NCI-H524 treated with DMSO at 0.1 percent for 48 hours (cell line): ENCODE measurements at regions not wholly inside any gene's neighbourhood (a gene's known extent, or its start where the extent isn't known, plus 50 kb on each side); places are given as distances from the start of the nearest gene placed in this dataset.
"Not testable (repeated sequence)": the region's sequence is repeated elsewhere in the genome, so short reads cannot be mapped to it uniquely, and the experiment has no call there.

Experiments used
- DNase-seq: peaks from one replicate; lab custom pipeline; 2025; lab: John Stamatoyannopoulos, UW

DNA sequence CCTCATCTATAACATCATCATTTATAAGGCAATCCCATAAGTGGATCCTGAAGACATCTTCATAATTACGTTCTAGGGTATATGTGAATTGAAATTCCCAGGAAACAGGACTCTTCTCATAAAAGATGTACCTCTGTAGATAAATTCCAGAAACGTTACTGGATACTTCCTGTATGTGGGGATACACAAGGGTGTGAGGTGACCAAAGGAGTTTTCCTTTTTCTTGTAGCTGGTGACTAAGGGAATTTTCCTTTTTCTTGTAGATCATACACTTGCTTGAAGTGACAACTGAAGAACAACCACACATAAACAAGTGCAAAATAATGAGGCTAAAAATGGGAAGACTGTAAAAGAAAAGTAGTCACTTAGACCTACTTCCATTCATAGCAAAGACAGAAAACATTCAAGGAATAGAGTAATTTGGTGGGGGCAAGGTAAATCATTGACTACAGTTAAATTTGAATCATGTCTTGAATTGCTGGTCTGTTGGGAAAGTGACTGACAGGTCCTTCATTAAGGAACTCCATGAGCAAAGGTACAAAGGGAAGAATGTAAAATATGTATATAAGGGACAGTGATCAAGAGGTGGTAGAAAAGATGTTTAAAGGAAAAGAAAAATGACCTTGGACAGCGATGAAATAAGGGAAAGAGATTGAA, 53.2 kb upstream of the UBE2E3 start:
- DNase-seq = no peak

DNA sequence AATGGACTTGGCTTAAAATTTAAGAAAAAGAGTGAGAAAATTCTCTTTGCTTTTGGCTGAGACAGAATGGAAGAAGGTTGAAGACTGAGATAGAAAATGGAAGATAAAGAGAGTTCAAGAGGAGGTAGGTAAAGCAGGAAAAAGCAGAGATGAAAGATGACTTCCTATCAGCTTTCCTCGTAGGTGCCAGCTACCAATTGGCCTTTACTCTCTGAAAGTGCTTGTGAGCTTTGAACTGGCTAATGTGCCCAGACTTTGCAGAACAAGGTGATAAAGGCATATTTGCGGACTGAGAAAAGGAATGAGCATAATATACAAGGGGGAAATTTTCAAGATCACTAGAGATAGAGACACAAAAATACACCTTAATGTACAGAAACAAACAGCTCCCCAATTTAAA, 54.7 kb upstream of the UBE2E3 start:
- no peak for DNase-seq

DNA sequence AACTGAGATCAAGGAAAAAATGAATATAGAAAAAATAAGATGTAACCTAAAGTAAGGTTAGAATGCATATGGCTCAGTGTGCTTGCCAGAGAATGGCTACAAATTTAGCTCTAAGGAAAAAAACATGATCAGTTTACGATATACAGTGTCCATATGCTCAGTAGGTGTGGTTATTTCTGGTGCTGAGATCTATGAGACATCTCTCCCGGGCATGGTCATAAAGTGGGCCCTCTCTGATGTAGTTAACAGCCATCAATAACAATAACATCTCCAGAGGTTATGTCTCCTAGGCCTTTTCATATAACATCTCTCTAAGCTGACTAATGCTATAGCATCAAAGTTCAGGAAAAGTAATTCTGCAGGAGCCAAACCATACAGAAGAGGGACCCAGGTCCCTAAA, 56.3 kb upstream of the UBE2E3 start:
- DNase-seq = no peak

DNA sequence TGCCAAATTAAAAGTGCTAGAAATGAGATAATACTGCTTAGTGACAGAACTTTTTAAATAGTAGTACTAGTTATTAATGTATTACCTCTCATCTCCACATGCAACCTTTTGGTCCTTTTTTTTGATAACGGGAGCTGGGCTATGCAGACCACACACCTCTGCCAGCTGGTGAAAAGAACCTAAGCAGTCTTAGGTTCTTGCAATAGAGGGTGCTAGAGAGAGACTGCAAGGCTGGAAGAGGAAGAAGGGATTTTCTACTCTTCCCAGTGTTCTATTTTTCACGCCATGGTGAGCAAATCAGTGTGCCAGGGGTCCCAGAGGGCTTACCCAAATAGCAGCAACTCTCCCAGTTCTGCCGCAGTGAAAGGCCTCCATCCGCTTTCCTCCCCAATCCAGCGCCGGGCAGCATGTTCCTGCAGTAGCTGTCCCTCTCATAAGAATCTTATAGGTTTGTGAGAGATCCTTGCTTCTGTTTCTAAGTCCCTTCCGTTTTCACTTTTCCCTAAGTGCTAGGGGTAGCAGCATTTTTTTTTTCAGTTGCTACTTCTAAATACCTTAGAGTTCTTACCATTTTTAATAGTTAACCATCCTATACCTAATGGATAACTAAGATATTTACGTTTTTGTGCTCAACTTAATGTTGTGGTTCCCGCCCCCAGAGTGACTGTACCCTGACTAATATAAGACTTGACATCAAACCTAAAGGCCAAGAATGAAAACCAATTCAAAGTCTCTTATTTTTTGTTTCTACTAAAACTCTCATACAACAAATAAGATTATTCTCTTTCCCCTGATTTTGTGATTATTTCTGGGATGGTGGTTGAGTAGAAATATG, 69.4 kb upstream of the UBE2E3 start:
- no peak for DNase-seq

DNA sequence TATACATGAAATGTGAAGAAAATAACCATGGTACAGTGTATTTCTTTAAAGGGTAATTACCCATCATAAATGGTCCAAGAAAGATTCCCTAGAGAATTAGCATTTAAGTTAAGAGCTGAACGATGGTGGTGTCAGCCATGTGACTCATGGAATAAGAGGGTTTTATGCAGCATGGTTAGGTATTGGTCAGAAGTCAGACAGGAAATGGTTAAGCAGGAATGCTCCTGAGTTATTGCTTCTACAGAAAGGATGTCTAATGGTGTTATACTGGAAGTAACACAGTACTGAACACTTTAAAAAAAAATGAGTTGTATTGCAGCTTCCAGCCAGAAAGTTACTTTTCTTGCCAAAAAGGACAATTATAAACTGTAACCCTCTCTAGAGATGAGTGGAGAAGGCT, 72.7 kb upstream of the UBE2E3 start:
- DNase-seq = no peak

DNA sequence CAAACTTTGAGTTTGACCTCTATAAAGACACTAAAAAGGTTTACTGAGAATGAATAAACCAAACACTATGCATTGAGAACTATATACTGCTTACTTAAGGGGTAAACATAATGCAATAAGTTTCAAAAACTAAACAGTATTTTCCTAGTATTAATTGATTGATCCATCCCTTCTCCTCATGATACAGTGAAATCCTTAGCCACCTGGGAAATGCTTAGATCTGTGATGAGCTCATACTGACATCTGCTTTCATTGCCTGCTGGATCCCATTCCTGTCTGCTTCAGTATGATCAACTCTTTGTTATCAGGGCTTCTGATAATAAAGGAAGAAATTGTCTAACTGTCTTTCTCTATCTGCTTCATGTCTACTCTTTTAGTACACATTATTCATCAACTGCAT, 74.9 kb upstream of the UBE2E3 start:
- DNase-seq = peak; percentile 19

DNA sequence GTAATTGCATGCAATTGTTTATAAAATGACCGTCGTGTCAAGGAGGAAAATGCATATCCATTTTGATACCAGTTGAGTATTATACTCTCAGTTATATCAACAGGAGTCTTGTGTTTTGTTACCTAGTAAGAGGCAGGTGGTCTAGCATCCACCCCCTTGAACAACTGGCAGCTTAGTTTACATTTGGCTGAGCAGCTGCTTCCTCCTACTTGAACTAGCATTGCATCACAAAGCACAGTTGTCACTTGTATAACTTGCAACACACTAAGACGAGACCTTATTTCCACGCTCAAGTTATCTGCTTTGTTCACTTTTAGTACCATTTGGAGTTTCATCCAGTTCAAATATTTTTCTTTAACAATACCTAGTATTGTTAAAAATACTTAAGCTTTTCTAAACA, 75.4 kb upstream of the UBE2E3 start:
- peak; percentile 70 for DNase-seq

DNA sequence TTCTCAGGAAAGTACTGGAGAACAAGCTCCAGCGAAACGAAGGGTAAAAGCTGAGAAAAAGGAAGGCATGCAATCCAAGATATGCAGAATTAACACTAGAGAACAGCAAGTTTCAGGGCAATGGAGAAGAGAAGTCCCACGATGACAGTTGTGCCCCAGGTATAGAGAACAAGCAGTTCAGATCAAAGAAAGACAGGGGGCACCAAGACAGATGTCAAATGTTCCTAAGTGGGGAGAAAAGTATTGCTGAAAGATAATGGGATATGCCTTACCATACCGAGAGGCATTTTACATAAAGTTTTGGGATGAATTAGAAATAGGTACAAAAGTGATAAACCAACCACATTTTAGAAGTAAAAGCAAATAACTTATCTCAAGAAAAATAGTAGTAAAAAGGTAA, 79.1 kb upstream of the UBE2E3 start:
- no peak for DNase-seq

DNA sequence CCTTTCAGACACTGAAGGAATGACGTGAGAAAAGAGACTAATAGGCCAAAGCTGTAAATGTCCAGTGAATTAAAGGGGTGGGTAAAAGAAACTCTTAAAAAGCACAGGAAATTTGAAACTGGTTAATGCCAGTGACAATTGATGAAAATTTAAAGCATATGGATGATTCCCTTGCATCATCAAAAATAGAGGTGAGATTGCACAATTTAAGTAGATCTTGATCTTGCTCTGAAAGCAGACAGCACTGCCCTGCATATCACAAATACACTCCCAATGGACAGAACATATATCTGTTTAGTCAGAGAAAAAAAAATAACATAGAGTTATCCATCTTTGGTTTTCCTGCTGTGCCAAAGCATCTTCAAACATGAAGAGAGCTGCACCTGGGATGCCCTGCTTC, 86.7 kb upstream of the UBE2E3 start:
- DNase-seq = no peak

DNA sequence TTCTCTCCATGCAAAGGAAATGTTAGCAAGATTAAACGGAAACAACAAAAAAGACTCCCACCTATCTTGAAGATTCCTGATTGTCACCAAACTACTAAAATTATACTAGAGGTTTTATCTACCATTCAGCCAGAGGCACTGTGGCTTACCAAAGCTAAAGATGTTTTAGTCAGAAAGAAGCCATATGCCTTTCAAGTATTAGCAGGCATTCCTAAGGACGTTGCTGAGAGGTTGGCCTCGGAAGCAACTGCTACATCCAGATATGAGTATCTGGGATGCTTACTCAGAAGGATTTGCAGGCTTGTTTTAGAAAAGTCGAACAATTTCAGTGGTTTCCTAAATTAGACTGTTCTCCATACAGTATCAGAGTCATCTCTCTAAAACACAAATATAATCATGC, 88.3 kb upstream of the UBE2E3 start:
- DNase-seq = no peak

DNA sequence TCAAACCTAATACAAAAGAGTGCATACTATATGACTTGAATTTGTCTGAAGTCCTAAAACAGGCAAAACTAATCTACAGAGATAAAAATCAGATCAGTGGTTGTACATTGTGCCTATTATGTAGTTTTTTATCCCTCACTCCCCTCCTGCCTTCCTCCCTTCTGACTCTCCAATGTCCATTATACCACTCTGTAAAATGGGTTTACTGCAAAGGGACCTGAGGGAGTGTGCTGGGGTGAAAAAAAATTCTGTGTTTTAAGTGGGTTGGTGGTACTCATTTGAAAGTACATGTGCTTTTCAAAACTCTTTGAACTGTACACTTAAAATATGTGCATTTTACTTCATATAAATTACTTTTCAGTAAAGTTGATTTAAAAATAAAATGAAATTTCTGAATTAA, 89.0 kb upstream of the UBE2E3 start:
- DNase-seq = no peak

DNA sequence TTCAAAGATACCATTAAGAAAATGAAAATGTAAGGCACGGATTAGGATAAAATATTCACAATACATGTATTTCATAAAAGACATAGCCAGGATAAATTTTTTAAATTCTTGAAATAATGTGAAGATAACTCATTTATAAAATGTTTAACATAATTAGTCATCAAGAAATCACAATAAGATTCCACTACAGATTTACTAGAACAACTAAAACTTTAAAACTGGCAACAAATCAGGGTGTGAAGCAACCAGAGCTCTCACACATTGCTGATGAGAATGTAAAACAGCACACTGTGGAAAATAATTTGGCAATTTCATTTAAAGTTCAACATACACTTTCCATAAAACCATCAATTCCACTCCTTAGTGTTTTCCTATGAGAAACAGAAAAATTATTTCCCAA, 89.6 kb upstream of the UBE2E3 start:
- no peak for DNase-seq

DNA sequence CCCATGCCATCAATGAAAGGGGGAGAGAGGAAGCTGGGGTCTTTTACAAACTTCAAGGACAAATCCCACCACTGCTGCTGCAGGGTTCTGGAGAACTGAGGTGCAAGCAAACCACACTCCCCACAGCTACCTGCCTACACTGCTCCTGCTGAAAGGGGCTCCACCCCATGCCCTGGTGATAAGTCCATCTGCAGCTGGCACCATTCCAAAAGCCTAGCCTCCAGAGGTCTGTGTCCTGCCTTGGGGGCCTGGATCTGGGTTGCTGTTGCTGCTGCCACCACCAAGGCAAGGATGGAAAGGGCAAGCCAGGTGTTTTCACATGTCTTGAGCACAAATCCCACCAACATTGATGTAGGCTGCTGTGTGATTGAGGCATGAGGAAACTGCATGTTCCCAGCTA, 97.4 kb upstream of the UBE2E3 start:
- DNase-seq = no peak

DNA sequence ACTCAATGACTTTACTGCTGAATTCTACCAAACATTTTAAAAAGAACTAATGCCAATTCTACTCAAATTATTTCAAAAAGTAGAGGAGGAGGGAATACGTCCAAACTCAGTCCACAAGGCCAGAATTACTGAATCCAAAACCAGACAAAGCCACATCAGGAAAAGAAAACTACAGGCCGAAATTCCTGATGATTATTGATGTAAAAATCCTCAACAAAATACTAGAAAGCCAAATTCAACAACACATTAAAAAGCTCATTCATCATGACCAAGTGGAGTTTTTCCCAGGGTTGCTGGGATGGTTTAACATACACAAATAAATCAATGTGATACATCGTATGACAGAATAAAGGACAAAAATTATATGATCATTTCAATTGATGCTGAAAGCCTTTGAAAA, 103.9 kb upstream of the UBE2E3 start:
- DNase-seq = no peak

DNA sequence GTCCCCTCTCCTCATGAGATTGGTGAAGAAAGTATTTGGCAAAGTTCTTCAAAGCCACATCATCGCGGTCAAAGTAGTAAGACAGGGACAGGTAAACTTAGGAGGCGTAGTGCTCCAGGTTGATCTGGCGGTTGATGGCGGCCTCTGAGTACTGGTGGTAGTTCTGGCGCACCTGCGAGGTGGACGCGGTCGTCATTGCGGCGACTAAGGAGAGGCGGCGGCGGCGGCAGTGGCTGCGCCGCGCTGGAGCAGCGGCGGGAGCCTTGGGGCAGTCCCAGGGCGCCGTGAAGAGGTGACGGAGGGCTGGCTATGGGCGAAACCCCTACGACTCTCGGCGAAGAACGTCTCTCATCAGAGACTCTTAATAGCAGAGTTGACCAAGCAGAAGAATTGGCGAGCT, 107.2 kb upstream of the UBE2E3 start:
- DNase-seq = no peak

DNA sequence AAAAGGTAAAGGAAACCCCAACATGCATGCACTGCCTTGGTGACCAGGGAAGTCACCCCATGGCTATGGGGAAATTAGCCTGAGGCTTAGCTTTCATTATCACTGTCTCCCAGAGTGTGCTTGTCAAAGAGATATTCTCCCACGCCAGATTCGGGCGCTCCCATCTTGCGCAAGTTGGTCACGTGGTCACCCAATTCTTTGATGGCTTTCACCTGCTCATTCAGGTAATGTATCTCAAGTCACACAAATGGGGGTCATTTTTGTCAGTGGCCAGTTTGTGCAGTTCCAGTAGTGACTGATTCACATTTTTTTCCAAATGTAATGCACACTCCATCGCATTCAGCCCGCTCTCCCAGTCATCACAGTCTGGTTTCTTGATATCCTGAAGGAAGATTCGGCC, 107.6 kb upstream of the UBE2E3 start:
- not testable (repeated sequence) for DNase-seq

DNA sequence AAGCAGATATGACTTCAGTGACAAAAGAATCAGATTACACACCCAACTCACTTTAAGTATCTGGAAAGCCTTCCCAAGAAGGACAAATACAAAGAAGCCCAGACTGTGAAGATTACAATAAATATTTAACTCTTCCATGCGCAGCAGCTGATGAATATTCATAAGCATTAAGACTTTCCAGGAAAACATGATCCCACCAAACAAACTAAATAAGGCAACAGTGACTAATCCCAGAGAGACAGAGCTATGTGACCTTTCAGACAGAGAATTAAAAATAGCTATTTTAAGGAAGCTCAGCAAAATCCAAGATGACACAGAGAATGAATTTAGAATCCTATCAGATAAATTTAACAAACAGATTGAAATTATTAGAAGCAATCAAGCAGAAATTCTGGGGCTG, 108.2 kb upstream of the UBE2E3 start:
- no peak for DNase-seq

DNA sequence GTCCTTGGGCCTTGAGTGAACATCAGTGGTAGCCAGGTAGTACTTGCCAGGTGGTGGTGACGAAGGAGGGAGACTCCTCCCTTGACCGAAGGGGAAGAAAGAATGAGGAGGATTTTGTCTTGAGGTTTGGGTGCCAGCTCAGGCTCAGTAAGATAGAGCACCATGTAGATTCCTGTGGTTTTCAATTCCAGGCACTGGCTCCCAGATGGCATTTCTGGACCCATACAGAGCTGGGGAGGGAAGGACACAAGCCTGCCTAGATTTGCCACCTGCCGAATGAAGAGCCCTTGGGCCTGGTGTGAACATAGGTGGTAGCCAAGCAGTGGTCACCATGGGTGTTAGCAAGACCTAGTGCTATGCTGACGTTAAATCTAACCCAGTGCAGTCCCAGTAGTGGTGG, 108.8 kb upstream of the UBE2E3 start:
- DNase-seq = no peak

DNA sequence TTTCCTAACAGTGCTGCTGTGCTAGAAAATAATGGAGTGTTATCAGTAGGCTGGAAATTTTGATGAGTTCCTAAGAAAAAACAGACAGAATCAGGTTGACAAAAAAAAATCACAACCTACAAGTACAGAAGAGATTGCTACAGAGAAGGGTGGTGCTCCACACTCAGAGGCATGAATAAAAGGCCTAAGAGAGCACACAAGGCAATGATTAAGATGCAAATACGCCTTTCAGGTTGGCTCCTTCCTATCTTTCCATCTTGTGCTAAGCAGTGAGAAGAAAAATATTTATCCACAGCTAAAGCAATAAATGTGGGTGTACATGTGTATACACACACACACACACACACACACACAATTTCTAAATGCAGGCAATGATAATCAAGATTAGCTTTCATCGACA, 130.6 kb upstream of the UBE2E3 start:
- DNase-seq = no peak

DNA sequence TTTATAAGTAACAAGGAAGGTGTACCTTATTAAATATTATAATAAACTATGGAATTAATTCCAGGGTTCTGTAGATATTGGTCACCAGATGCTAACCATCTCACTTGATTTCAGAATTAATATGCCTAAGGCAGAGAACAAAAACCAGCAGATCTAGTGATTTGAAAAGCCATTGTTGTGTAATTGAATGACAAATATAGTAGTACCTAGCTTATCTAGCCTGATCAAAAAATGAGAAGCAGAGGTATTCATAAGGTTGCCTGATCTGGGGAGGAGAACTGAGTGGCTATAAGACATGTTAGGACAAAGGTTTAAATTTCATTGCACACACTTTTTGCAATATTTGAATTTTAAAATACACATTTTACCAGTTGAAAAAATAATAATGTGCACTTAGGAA, 132.0 kb upstream of the UBE2E3 start:
- no peak for DNase-seq

DNA sequence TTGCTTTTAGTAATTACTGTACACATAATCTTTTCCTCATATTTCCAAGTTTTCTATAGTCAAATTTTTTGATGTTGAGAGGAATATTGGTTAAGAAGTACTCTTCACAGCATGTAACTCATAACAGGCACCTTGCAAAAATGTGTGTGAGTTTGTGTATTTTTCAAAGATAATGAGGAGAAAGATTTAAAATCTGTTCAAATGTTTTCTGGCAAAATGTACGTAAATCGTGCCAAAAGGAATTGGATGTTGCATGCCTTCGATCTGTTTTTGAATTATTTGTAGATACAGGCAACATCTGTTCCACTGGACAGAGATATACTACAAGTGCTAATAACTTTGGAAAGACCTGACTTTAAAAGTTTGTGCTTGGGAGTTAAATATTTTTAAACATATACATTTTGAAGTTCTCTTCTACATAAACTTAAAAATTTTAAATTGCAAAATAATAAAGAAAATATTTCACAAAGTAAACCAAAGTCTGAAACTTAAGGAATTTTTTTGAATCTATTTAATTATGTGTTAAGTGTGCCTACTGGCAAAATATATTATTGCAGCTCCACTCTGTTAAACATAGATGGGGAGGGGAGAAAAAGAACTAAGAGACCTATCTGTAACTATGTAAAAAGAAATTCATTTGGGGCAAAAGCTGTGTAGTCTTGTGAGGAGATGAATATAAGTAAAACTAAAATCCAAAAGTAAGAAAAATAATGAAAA, 133.5 kb upstream of the UBE2E3 start:
- DNase-seq = no peak

DNA sequence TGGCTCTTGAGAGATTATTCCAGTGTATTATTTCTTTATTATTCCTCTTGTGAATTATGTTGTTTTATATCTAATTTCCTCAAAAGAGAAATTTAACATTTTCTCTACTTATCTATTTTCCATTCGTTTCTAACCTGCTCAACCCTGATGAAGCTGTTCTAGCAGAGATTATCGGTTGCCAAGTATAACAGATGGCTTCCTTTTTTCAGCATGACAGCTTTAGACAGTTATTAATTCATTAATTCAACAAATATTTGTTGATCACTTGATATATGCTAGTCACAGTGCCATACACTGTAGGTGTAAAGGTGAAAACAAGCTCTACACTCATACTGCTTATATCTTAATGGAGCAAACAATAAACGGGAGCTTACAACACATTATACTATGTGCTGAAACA, 137.9 kb upstream of the UBE2E3 start:
- peak; percentile 62 for DNase-seq

DNA sequence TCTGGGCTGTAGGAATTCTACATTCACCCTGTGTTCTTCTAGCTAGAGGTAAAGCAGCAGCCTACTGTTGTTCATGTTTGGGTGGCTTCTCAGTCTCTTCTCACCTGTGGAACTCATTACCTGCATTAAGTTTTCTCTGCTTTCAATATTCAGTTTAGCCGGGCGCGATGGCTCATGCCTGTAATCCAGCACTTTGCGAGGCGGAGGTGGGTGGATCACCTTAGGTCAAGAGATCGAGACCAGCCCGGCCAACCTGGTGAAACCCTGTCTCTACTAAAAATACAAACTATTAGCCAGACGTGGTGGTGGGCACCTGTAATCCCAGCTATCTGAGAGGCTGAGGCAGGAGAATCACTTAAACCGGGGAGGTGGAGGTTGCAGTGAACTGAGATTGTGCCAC, 139.8 kb upstream of the UBE2E3 start:
- no peak for DNase-seq
